Naive B cell (primary cell): ENCODE measurements at regions not wholly inside any gene's neighbourhood (a gene's known extent, or its start where the extent isn't known, plus 50 kb on each side); places are given as distances from the start of the nearest gene placed in this dataset.
"Not testable (repeated sequence)": the region's sequence is repeated elsewhere in the genome, so short reads cannot be mapped to it uniquely, and the experiment has no call there.

Source experiments
- ATAC-seq, 2 donors: fragments of 150-1000 bp; cut with Tn5 transposase; 2 replicates each; pipeline ENCODE4 v1.10.0; 2021; ENCODE audit warnings: low read depth in 2 of 2, mild to moderate bottlenecking in 2 of 2, moderate library complexity in 2 of 2
- DNase-seq: peaks from one replicate; pipeline ENCODE4 v3.0.0; 2022
- H3K27ac Mint-ChIP-seq, 6 donors: one replicate each; pipeline ENCODE4 v1.8.0; 2020 to 2022; ENCODE audit warnings: mild to moderate bottlenecking in 6 of 6, mixed read lengths in 6 of 6, moderate library complexity in 5 of 6, inconsistent platforms in 2 of 6
- H3K27me3 Mint-ChIP-seq, 3 donors: one replicate each; pipeline ENCODE4 v1.8.0; 2021 to 2022; ENCODE audit warnings: mixed read lengths in 3 of 3, mild to moderate bottlenecking in 1 of 3
- H3K36me3 Mint-ChIP-seq, 2 donors: one replicate each; pipeline ENCODE4 v1.8.0; 2020 to 2022; ENCODE audit warnings: mixed read lengths in 2 of 2, inconsistent platforms in 1 of 2, mild to moderate bottlenecking in 1 of 2
- H3K4me1 Mint-ChIP-seq, 3 donors: one replicate each; pipeline ENCODE4 v1.8.0; 2020 to 2022; ENCODE audit warnings: mixed read lengths in 3 of 3, inconsistent platforms in 1 of 3, mild to moderate bottlenecking in 1 of 3, moderate library complexity in 1 of 3
- H3K4me3 Mint-ChIP-seq, 8 donors: one replicate each; pipeline ENCODE4 v1.8.0; 2020 to 2022; ENCODE audit warnings: mild to moderate bottlenecking in 8 of 8, mixed read lengths in 8 of 8, moderate library complexity in 8 of 8, inconsistent platforms in 2 of 8
- H3K9me3 Mint-ChIP-seq, 7 donors: one replicate each; pipeline ENCODE4 v1.8.0; 2020 to 2022; ENCODE audit warnings: mixed read lengths in 7 of 7, mild to moderate bottlenecking in 5 of 7, inconsistent platforms in 2 of 7, moderate library complexity in 1 of 7

- Mint-ChIP-seq H3K27me3 (no peaks in the 10 kb centered on the region), H3K4me3 (no peak overlapping the region), H3K27ac (no peak overlapping the region), H3K4me1 (no peaks in the 10 kb centered on the region), H3K36me3 (no peaks in the 10 kb centered on the region), H3K9me3 (peaks cover 0 to 4% (median 0%) of the 10 kb centered on the region in 7 donors)
- DNase-seq, result no peak
- no peak for ATAC-seq
Observed at GRCh38 chr18:39460136-39460535, 1894.5 kb upstream of the CELF4 start.

DNA sequence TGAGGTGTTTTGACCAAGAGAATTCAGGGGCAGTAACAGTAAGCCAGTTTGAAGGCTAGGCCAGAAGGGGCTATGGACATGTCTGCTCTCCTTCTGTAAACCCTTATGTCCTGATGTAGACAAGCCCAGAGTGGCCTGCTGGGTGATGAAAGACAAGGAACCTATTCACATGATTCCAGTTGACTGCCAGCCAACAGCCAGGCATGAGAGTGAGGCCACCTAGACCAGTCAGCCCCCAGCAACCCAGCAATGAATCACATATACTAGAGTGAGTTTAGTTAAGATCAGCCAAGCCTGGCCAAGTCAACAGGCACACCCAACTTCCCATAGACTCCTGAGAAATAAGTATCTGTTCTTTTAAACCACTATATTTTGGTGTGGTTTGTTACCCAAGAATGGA lies 1889.7 kb upstream of the CELF4 start:
- Mint-ChIP-seq H3K4me3 (no peak overlapping the region), H3K36me3 (no peaks in the 10 kb centered on the region), H3K4me1 (no peaks in the 10 kb centered on the region), H3K27ac (no peak overlapping the region), H3K9me3 (no peaks in the 10 kb centered on the region), H3K27me3 (no peaks in the 10 kb centered on the region)
- no peak for DNase-seq
- no peak for ATAC-seq

DNA sequence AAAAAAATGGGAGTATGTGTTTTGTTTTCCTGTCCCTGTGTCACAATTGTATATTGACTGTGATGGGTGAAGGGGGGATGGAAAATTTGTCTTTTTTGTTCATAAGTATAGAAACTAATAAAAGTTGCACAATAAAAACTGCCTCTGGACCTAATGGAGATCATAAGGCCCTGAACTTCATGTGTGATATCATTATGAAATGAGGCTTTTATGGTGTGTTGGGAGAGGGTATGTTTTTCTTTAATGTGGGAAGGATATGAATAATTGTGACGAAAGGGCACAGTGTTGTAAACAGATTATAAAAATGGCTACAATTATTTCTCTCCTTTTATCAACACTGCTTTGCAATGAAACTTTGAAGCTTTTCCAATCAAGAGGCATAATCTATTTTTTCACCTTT lies 1889.3 kb upstream of the CELF4 start:
- no peaks in the 10 kb centered on the region for H3K9me3 Mint-ChIP-seq
- no peaks in the 10 kb centered on the region for H3K4me1 Mint-ChIP-seq
- no peaks in the 10 kb centered on the region for H3K36me3 Mint-ChIP-seq
- H3K27ac Mint-ChIP-seq, result no peak overlapping the region
- H3K27me3 Mint-ChIP-seq, result no peaks in the 10 kb centered on the region
- no peak overlapping the region for H3K4me3 Mint-ChIP-seq
- ATAC-seq (no peak), DNase-seq (no peak)

GRCh38 chr18:39453882-39454281 lies 1888.3 kb upstream of the CELF4 start:
- no peaks in the 10 kb centered on the region for H3K4me1 Mint-ChIP-seq
- peak overlapping the region in 1 of 8 donors; percentile 5 for H3K4me3 Mint-ChIP-seq
- H3K9me3 Mint-ChIP-seq, result no peaks in the 10 kb centered on the region
- DNase-seq (no peak), ATAC-seq (no peak)
- H3K27ac Mint-ChIP-seq, result no peak overlapping the region
- no peaks in the 10 kb centered on the region for H3K36me3 Mint-ChIP-seq
- H3K27me3 Mint-ChIP-seq, result no peaks in the 10 kb centered on the region

- Mint-ChIP-seq H3K9me3 (no peaks in the 10 kb centered on the region), H3K4me3 (no peak overlapping the region), H3K4me1 (no peaks in the 10 kb centered on the region), H3K27ac (no peak overlapping the region), H3K27me3 (no peaks in the 10 kb centered on the region), H3K36me3 (no peaks in the 10 kb centered on the region)
- ATAC-seq (no peak), DNase-seq (no peak)
Observed at GRCh38 chr18:39453356-39453755, 1887.8 kb upstream of the CELF4 start.

DNA sequence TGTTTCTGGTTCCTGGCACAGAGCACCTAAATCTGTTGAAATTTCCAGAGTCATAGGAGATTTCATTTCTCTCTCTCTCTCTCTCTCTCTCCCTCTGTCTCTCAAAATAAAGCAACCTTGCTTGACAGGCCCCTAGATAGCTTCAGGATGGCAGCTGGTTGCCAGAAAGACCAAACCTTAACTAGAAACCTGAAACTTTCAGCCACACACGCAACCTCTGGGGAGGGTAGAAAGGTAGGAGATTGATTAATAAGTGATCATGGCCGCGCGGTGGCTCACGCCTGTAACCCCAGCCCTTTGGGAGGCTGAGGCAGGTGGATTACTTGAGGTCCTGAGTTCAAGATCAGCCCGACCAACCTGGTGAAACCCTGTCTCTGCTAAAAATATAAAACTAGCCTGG lies 1885.4 kb upstream of the CELF4 start:
- Mint-ChIP-seq H3K27ac (no peak overlapping the region), H3K9me3 (peaks cover 0 to 3% (median 0%) of the 10 kb centered on the region in 7 donors), H3K4me1 (no peaks in the 10 kb centered on the region), H3K4me3 (no peak overlapping the region), H3K27me3 (no peaks in the 10 kb centered on the region), H3K36me3 (no peaks in the 10 kb centered on the region)
- ATAC-seq (no peak), DNase-seq (no peak)

DNA sequence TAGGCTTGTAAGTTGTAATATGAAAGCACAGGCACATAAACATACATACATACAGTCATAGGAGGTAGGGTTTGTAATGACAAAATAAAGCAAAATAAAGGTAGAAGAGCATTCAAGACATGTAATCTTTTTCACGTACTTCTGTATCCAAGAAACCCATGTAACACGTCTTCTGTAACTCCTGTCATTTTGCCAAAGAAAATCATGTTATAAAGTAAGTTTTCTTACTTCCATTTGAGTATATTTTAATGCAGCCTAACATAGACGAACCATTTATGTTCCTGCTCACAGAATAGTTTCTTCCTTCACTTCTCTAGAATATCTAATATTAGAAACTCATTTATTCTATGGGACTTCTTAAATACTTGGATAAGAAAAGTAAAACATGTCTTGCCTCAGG lies 1884.0 kb upstream of the CELF4 start:
- H3K9me3 Mint-ChIP-seq, result peaks cover 0 to 6% (median 0%) of the 10 kb centered on the region in 7 donors
- H3K4me3 Mint-ChIP-seq, result no peak overlapping the region
- DNase-seq, result no peak
- H3K27me3 Mint-ChIP-seq, result no peaks in the 10 kb centered on the region
- ATAC-seq, result no peak
- H3K27ac Mint-ChIP-seq, result no peak overlapping the region
- no peaks in the 10 kb centered on the region for H3K4me1 Mint-ChIP-seq
- H3K36me3 Mint-ChIP-seq, result no peaks in the 10 kb centered on the region

DNA sequence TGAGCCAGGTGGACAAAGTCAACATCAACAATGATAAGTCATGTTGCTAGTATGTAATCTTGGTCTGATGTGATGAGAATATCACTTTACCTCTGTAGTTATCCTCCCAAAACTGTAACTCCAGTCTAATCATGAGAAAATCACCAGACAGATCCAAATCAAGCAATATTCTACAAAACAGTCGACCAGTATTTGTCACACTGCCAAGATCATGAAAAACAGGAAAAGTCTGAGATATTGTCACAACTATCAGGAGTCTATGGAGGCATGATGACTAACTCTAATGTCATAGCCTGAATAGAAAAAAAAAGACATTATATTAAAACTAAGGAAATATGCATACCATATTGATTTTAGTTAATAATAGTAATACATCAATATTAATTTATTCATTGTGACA lies 1883.3 kb upstream of the CELF4 start:
- ATAC-seq, result no peak
- no peak for DNase-seq
- Mint-ChIP-seq H3K27ac (no peak overlapping the region), H3K4me1 (no peaks in the 10 kb centered on the region), H3K27me3 (no peaks in the 10 kb centered on the region), H3K4me3 (no peak overlapping the region), H3K9me3 (peaks cover 0 to 6% (median 0%) of the 10 kb centered on the region in 7 donors), H3K36me3 (no peaks in the 10 kb centered on the region)

GRCh38 chr18:39444957-39445356 lies 1879.4 kb upstream of the CELF4 start:
- DNase-seq, H3K36me3 Mint-ChIP-seq: not testable (repeated sequence)

DNA sequence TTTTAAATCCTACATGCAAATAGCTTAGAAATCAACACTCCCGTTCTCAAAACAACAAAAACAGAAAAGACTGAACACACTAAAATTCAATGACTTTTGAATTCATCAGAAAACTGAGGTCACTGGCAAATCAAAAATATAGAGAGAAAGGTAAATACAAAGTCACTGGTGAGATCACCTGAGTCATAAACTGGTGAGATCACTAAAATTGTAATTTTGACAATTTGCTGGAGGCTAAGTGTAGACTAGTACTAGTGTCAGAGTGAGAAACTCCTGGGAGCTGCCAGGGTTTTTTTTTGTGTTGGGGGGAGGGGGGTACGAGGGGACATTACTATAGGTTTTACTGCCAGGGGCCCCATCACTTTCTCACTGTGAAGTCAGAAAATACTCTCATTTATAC lies 1876.0 kb upstream of the CELF4 start:
- Mint-ChIP-seq H3K4me1 (no peaks in the 10 kb centered on the region), H3K4me3 (no peak overlapping the region), H3K27ac (no peak overlapping the region), H3K36me3 (no peaks in the 10 kb centered on the region), H3K27me3 (no peaks in the 10 kb centered on the region), H3K9me3 (peaks cover 0 to 9% (median 4%) of the 10 kb centered on the region in 7 donors)
- ATAC-seq (no peak), DNase-seq (no peak)

More at GRCh38 chr18:39444957-39445356, 1879.4 kb upstream of the CELF4 start:
- not testable (repeated sequence) for H3K27ac Mint-ChIP-seq, H3K9me3 Mint-ChIP-seq, H3K27me3 Mint-ChIP-seq, H3K4me3 Mint-ChIP-seq, ATAC-seq, H3K4me1 Mint-ChIP-seq

GRCh38 chr18:39435996-39436395 lies 1870.4 kb upstream of the CELF4 start:
- H3K4me3 Mint-ChIP-seq, result no peak overlapping the region
- no peaks in the 10 kb centered on the region for H3K4me1 Mint-ChIP-seq
- no peaks in the 10 kb centered on the region for H3K36me3 Mint-ChIP-seq
- H3K9me3 Mint-ChIP-seq, result peaks cover 0 to 16% (median 4%) of the 10 kb centered on the region in 7 donors
- H3K27me3 Mint-ChIP-seq, result no peaks in the 10 kb centered on the region
- no peak for DNase-seq
- no peak overlapping the region for H3K27ac Mint-ChIP-seq
- no peak for ATAC-seq

GRCh38 chr18:39435209-39435608 lies 1869.6 kb upstream of the CELF4 start:
- no peak overlapping the region for H3K4me3 Mint-ChIP-seq
- H3K4me1 Mint-ChIP-seq, result no peaks in the 10 kb centered on the region
- H3K27ac Mint-ChIP-seq, result no peak overlapping the region
- H3K9me3 Mint-ChIP-seq, result peaks cover 0 to 16% (median 4%) of the 10 kb centered on the region in 7 donors
- DNase-seq (no peak), ATAC-seq (no peak)
- no peaks in the 10 kb centered on the region for H3K27me3 Mint-ChIP-seq
- H3K36me3 Mint-ChIP-seq, result no peaks in the 10 kb centered on the region

GRCh38 chr18:39434223-39434920 lies 1868.8 kb upstream of the CELF4 start:
- Mint-ChIP-seq H3K36me3 (no peaks in the 10 kb centered on the region), H3K27ac (no peak overlapping the region), H3K27me3 (no peaks in the 10 kb centered on the region), H3K4me3 (no peak overlapping the region), H3K4me1 (no peaks in the 10 kb centered on the region), H3K9me3 (peaks cover 0 to 16% (median 4%) of the 10 kb centered on the region in 7 donors)
- DNase-seq (no peak), ATAC-seq (no peak)

GRCh38 chr18:39425172-39425850 lies 1859.7 kb upstream of the CELF4 start:
- DNase-seq, result no peak
- Mint-ChIP-seq H3K36me3 (no peaks in the 10 kb centered on the region), H3K9me3 (peaks cover 0 to 12% (median 4%) of the 10 kb centered on the region in 7 donors), H3K4me1 (no peaks in the 10 kb centered on the region), H3K27me3 (no peaks in the 10 kb centered on the region), H3K27ac (no peak overlapping the region), H3K4me3 (no peak overlapping the region)
- ATAC-seq, result no peak
